ENCODE measurements at regions not wholly inside any gene's neighbourhood (a gene's known extent, or its start where the extent isn't known, plus 50 kb on each side); places are given as distances from the start of the nearest gene placed in this dataset.

GRCh38 chr2:63663013-63663864 is 74.5 kb downstream of the MDH1 start:
- Histone ChIP-seq H3K79me2 (ENCODE audit: low read length) (no peaks in the 10 kb centered on the region), H3K36me3 (replicated peaks; ENCODE audit: low read depth, low read length) (no peaks in the 10 kb centered on the region), H2AFZ (ENCODE audit: low read depth, low read length) (no peak overlapping the region), H3K27me3 (ENCODE audit: low read depth, low read length) (0 out of 2 replicates have a peak, but pooled peaks cover 3% of the 10 kb centered on the region), H3K9me3 (ENCODE audit: insufficient read depth, low read length) (no peaks in the 10 kb centered on the region), H4K20me1 (ENCODE audit: insufficient read depth, low read length) (no peaks in the 10 kb centered on the region), H3K4me3 (ENCODE audit: low read length) (no peak overlapping the region), H3K4me2 (ENCODE audit: low read length) (no peak overlapping the region), H3K4me1 (ENCODE audit: low read length) (peaks cover 8% of the 10 kb centered on the region), H3K27ac (ENCODE audit: low read length) (no peak overlapping the region), H3K9ac (ENCODE audit: low read length) (no peak overlapping the region)
- TF ChIP-seq CTCF (IDR thresholded peaks at IDR 0.05; ENCODE audit: low read depth, low read length) (no peak), EZH2phosphoT487 (IDR thresholded peaks at IDR 0.05; ENCODE audit: low read depth) (no peak)

DNA sequence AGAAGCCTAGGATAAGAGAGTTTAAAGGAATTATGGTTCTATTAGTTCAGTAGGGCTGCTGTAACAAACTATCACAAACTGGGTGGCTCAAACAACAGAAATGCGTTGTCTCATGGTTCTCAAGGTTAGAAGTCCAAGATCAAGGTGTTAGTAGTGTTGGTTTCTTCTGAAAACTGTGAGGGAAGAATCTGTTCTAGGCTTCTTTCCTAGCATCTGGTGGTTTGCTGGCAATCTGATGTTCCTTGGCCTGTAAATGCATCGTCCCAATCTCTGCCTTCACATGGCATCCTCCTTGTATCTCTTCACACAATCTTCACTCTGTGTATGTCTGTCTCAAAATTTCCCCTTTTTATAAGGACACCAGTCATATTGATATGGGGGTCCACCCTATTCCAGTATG is 76.3 kb downstream of the MDH1 start:
- H3K4me3 ChIP-seq (ENCODE audit: low read length), result no peak overlapping the region
- TF ChIP-seq EZH2phosphoT487 (IDR thresholded peaks at IDR 0.05; ENCODE audit: low read depth), result no peak
- TF ChIP-seq CTCF (IDR thresholded peaks at IDR 0.05; ENCODE audit: low read depth, low read length), result no peak
- H3K27ac ChIP-seq (ENCODE audit: low read length), result no peak overlapping the region
- no peaks in the 10 kb centered on the region for H4K20me1 ChIP-seq (ENCODE audit: insufficient read depth, low read length)
- H3K9me3 ChIP-seq (ENCODE audit: insufficient read depth, low read length), result no peaks in the 10 kb centered on the region
- peaks cover 11% of the 10 kb centered on the region for H3K27me3 ChIP-seq (ENCODE audit: low read depth, low read length)
- H3K36me3 ChIP-seq (replicated peaks; ENCODE audit: low read depth, low read length), result no peaks in the 10 kb centered on the region
- no peak overlapping the region for H2AFZ ChIP-seq (ENCODE audit: low read depth, low read length)
- H3K4me2 ChIP-seq (ENCODE audit: low read length), result no peak overlapping the region
- no peak overlapping the region for H3K9ac ChIP-seq (ENCODE audit: low read length)
- H3K79me2 ChIP-seq (ENCODE audit: low read length), result no peaks in the 10 kb centered on the region
- peaks cover 8% of the 10 kb centered on the region for H3K4me1 ChIP-seq (ENCODE audit: low read length)

- H3K9me3 ChIP-seq (ENCODE audit: insufficient read depth, low read length), result no peaks in the 10 kb centered on the region
- no peak overlapping the region for H3K4me2 ChIP-seq (ENCODE audit: low read length)
- H3K27me3 ChIP-seq (ENCODE audit: low read depth, low read length), result peaks cover 14% of the 10 kb centered on the region
- no peak for TF ChIP-seq EZH2phosphoT487 (IDR thresholded peaks at IDR 0.05; ENCODE audit: low read depth)
- H4K20me1 ChIP-seq (ENCODE audit: insufficient read depth, low read length), result no peaks in the 10 kb centered on the region
- H3K36me3 ChIP-seq (replicated peaks; ENCODE audit: low read depth, low read length), result no peaks in the 10 kb centered on the region
- H3K9ac ChIP-seq (ENCODE audit: low read length), result no peak overlapping the region
- peaks cover 6% of the 10 kb centered on the region for H3K4me1 ChIP-seq (ENCODE audit: low read length)
- no peak overlapping the region for H3K4me3 ChIP-seq (ENCODE audit: low read length)
- H3K79me2 ChIP-seq (ENCODE audit: low read length), result no peaks in the 10 kb centered on the region
- no peak overlapping the region for H2AFZ ChIP-seq (ENCODE audit: low read depth, low read length)
- no peak overlapping the region for H3K27ac ChIP-seq (ENCODE audit: low read length)
Measured at GRCh38 chr2:63665846-63666475, 77.2 kb downstream of the MDH1 start.

GRCh38 chr2:63667132-63667700 is 78.5 kb downstream of the MDH1 start:
- Histone ChIP-seq H3K9ac (ENCODE audit: low read length) (no peak overlapping the region), H3K4me2 (ENCODE audit: low read length) (no peak overlapping the region), H3K27me3 (ENCODE audit: low read depth, low read length) (peaks cover 14% of the 10 kb centered on the region), H3K9me3 (ENCODE audit: insufficient read depth, low read length) (no peaks in the 10 kb centered on the region), H3K36me3 (replicated peaks; ENCODE audit: low read depth, low read length) (no peaks in the 10 kb centered on the region), H3K27ac (ENCODE audit: low read length) (no peak overlapping the region), H3K4me1 (ENCODE audit: low read length) (no peaks in the 10 kb centered on the region), H3K79me2 (ENCODE audit: low read length) (no peaks in the 10 kb centered on the region), H4K20me1 (ENCODE audit: insufficient read depth, low read length) (no peaks in the 10 kb centered on the region), H2AFZ (ENCODE audit: low read depth, low read length) (no peak overlapping the region), H3K4me3 (ENCODE audit: low read length) (no peak overlapping the region)
- TF ChIP-seq EZH2phosphoT487 (IDR thresholded peaks at IDR 0.05; ENCODE audit: low read depth), result no peak
- TF ChIP-seq CTCF (IDR thresholded peaks at IDR 0.05; ENCODE audit: low read depth, low read length), result no peak

All from OCI-LY3 (cell line).